HUDEP-2 (cell line): ENCODE measurements at regions not wholly inside any gene's neighbourhood (a gene's known extent, or its start where the extent isn't known, plus 50 kb on each side); places are given as distances from the start of the nearest gene placed in this dataset.
"Not testable (repeated sequence)": the region's sequence is repeated elsewhere in the genome, so short reads cannot be mapped to it uniquely, and the experiment has no call there.

Experiments
- DNase-seq, 76 experiments: peaks; one replicate each; lab custom pipeline; 2025; ENCODE audit not compliant: unreplicated experiment in 76 of 76; lab: John Stamatoyannopoulos, UW

DNA sequence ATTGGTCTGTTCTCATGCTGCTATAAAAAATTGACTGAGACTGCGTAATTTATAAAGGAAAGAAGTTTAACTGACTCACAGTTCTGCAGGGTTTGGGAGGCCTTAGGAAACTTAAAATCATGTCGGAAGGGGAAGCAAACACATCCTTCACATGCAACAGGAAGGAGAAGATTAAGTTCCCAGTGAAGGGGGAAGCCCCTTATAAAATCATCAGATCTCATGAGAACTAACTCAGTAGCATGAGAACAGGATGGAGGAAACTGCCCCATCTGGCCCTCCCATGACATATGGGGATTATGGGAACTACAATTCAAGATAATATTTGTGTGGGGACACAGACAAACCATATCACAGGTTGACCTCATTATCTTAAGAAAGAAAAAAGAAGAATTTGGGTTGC is 134.5 kb downstream of the PPP1R3A start:
- DNase-seq, result no peak

DNA sequence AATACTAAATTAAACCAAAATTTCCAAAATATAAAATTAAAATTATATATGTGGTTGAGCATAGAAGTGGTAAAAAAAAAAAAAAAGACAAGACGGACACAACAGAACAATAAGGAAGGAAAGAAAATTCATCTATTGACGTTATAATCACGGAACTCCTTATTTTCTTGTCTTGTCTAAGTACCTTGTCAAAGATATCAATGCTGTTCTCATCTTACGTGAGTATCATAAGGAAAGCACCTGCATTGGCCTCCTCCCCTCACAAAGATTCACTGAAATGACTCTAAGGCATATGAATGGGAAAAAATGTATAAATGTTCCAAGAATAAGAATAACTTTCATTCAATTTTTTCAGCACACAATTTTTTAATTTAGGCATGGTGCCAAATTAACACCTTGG is 135.4 kb downstream of the PPP1R3A start:
- DNase-seq, result no peak

GRCh38 chr7:113775804-113776203 is 143.0 kb downstream of the PPP1R3A start:
- no peak for DNase-seq

DNA sequence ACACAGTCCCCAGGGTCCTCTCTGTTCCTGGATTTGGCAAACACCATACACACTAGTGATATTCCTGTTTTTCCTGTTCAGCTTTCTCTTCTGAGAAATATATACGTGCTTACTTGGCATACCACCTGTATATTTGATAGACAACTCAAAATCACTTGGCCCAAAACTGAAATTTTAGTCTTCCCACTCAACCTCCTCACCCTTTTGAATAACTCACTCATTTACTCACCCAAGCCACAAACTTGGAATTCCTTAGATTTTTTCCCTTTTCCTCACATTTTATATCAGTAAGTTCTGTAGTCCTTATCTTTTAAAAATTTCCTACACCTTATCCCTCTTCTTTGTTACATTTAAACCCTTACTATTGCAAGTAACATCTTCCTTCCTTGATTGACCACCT is 143.4 kb downstream of the PPP1R3A start:
- DNase-seq, result no peak

DNA sequence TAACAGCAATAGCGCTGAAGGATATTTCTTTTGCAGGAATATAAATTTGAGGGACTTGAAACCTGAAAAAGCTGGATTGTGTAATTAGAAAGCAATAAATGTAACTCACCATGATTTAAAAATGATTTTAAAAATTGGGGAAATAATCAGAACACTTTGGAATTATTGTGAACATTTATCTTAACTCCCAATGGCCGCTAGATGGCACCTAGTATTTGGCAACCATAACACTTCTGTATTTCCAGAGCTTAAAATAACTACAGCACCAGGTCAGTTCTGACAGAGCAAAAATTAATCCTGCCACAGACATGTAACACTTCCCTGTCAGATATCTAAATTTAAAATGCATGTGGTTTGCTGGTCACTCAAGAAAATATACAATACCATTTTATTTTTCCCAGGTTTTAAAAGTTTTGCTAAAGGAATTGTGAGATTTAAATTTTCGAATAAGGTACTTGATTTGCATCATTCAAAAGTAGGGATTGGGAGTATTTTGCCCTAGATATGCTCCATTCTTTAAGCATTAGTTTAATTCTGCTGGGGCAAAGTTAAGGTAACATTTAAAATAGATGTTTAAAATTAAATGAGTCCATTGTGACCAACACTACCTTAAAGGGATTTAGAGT is 144.5 kb downstream of the PPP1R3A start:
- DNase-seq, result peak in 5 of 76 experiments; percentile 1 to 17 (median 7)

GRCh38 chr7:113770146-113770738 is 148.6 kb downstream of the PPP1R3A start:
- no peak for DNase-seq

DNA sequence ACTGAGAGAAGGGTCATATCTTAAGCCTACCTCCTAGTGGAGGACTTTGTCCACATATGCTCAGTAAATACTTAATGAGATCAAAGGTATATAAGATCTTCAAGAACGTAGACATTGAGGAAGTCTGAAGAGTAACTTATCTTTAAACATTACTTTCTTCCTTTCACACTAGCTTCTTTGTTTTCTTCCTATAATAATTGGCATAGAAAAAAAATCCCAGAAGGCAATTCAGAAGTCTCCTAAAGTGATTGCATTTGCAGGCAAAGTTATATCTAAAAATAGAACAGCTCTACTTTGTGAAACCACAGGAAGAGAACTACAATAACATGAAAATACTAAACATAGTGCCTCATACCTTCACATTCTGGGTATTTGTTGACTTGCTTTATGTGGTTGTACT is 150.4 kb downstream of the PPP1R3A start:
- no peak for DNase-seq

GRCh38 chr7:113764401-113765035 is 154.3 kb downstream of the PPP1R3A start:
- no peak for DNase-seq

DNA sequence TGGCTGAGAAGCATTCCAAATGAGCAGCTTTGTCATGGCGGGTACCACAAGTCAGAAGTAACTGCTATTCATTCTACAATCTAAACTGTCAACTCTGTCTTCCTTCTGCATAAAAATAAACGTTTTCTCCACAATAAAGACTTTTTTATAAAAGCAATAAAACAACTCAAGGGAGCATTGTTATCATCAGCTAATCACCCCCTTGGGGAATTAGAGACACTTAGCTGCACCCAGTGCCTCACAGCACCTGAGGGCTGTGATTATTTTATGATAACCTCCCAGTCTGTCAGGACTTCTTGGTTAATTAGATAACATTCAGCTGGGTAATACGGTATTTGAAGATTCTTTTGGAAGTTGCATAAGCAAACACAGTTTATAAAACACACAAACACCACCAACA is 155.6 kb downstream of the PPP1R3A start:
- no peak for DNase-seq

DNA sequence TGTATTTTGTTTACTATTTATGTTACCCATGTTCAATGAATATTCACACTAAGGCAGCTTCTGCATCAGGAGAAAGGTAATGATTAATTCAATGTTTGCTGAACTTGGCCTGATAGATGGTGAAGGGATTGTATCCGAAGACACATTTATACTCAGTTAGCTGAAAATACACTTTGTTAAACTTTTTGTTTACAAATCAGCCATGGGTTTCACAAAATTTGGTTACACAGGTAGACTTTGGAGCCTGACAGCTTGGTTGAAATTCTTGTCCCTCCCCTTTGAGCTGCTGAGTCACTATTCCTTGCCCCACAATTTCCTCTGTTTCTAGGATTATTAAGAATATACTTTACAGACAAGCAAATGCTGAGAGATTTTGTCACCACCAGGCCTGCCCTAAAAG is 162.6 kb downstream of the PPP1R3A start:
- no peak for DNase-seq

DNA sequence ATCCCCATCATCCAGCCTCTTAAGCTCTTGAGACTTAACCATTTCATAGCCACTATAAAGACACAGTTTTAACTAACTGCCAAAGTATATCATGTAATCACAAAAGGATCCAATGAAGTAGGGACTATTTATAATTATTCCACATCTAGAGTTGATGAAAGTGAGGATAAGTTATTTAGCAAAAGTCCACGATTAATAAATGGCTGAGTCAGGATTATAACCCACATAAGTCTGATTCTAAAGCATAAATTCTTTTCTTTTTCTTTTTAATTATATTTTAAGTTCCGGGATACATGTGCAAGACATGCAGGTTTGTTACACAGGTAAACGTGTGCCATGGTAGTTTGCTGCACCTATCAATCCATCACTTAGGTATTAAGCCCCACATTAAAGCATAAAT is 166.1 kb downstream of the PPP1R3A start:
- no peak for DNase-seq

DNA sequence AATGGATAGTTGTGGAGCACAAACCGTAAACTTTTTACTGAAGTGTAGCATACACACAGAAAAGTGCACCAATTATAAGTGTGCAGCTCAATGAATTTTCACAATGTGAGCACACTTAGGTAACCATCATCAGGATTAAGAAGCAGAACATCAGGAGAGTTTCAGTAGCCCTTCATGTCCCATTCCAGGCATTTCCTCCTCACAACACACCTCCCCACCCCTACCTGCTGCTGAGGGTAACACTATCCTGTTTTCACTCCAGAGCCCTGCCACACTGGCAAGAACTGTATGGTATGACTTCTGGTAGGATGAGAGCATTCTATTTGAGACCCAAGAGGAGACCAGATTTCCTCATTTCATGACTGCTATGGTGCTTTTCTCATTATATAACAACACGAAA is 166.5 kb downstream of the PPP1R3A start:
- no peak for DNase-seq

- no peak for DNase-seq
Observed at GRCh38 chr7:113751547-113751946, 167.3 kb downstream of the PPP1R3A start.

GRCh38 chr7:113748385-113748784 is 170.4 kb downstream of the PPP1R3A start:
- DNase-seq, result not testable (repeated sequence)

- DNase-seq, result not testable (repeated sequence)
Observed at GRCh38 chr7:113742946-113743431, 175.8 kb downstream of the PPP1R3A start.

GRCh38 chr7:113742377-113742776 is 176.4 kb downstream of the PPP1R3A start:
- DNase-seq, result no peak

DNA sequence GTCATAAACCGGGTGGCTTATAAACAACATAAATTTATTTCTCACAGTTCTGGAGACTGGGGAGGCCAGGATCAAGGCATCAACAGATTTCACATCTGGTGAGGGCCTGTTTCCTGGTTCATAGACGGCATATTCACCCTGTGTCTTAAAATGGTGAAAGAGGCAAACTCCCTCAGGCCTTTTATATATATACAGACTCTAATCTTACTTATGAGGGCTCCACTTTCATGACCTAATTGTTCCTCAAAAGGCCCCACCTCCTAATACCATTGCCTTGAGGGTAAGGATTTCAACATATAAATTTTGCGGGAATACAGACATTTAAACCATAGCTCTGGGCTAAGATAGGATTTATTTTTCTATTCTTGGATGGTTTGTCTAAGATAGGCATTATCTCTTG is 187.2 kb downstream of the PPP1R3A start:
- no peak for DNase-seq

GRCh38 chr7:113730309-113730955 is 188.4 kb downstream of the PPP1R3A start:
- no peak for DNase-seq

DNA sequence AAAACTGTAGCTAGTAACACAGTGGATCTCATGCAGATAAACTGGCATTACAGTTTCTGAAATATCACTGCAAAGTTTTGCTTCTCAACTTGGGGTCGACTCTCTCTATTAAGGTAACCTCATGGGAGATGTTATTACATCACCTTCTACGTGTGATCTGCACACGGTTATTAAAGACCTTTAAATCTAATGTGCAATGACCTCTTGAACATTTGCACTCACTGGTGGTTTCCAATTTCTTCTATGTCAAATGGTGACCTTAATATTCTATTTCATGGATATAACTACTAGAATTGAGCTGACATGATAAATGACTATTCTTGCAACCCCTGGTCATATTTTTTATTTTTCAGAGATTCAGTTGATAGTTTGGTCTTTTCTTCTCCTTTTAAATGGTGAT is 191.3 kb downstream of the PPP1R3A start:
- no peak for DNase-seq

DNA sequence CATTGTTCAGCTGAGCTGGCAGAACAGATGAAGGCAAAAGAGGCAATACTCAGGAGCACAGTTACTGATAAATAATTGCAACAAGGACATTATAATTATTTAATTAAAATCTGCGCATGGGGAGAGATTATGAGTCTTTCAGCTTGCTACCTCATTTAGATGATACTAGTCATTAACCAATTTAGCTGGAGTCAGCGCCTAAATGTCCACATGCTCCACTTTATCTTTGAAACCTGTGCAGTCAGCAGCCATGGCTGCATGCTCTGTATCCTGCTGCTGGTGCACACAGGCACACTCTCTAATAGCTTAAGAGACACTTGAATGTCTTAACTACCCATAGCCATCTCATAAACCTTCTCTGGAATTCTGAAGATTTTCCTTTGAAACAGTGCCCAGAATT is 196.8 kb downstream of the PPP1R3A start:
- DNase-seq, result no peak

DNA sequence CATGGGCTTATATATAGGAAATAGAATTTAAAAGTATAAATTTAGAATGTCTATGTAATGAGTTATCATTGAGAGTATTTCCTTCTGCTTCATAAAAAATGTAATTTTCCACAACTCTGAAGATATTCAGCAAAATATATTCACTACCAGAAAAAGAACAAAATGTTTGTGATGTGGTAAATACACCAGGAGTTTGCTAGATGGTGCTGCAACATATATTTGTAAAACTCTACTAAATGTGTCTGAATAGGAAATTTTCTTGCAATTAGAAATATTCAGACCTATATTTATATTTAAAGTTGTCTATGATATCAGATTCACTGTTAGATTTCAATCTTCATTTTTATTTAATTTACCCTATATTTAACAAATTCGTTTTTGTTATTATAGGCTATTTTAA is 201.1 kb downstream of the PPP1R3A start:
- no peak for DNase-seq
